ELR (cell line): ENCODE measurements at regions not wholly inside any gene's neighbourhood (a gene's known extent, or its start where the extent isn't known, plus 50 kb on each side); places are given as distances from the start of the nearest gene placed in this dataset.
"Not testable (repeated sequence)": the region's sequence is repeated elsewhere in the genome, so short reads cannot be mapped to it uniquely, and the experiment has no call there.

Experiments used
- DNase-seq: peaks from one replicate; pipeline ENCODE4 v3.0.0-alpha.2; 2015; ENCODE audit warnings: low read depth

DNA sequence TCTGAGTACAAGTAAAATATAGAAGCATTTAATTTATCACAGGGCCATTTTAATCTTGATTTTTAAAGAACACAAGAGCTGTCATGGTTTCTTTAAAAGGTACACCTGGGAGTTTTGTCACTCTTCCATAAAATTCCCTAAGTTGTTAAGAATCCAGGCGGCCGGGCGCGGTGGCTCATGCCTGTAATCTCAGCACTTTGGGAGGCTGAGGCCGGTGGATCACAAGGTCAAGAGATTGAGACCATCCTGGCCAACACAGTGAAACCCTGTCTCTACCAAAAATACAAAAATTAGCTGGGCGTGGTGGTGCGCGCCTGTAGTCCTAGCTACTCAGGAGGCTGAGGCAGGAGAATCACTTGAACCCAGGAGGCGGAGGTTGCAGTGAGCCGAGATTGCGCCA lies 278.3 kb downstream of the PCDH17 start:
- DNase-seq: not testable (repeated sequence)

DNA sequence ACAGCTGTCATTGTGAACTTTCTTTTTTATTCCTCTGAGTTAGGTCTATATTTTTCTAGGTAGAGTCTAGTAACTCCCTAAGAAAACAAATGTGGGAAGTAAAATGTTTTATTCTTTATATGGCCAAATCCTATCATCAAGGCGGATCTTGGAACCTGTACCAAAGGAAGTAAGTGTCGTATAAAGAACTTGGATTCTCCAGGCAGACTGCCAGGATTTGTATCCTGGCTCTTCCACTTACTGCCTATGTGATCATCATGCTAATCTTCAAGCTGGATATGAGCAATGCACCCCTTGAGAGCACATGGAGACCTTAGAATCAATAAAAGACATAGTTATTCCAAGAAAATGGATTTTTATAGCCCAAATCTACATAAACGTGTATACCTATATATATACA lies 286.5 kb downstream of the PCDH17 start:
- DNase-seq: no peak

DNA sequence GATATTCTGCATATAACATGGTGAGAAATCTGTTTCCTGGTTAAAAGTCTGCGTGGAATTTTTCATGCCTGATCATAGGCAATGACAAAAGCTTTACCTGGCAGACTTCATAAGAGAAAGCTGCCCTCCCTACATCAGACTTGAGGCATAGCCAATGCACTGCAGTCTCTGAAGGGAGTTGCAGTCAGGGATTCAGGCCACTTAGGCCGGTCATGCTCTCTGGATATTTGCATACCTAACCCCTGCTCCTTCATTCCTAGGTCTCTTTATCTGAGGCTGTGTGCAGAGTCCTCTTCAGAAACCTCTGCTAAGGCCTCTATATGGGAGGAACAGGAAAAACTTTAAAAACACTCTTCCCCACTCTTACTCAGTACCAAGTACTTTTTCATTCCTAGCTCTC lies 287.4 kb downstream of the PCDH17 start:
- no peak for DNase-seq

DNA sequence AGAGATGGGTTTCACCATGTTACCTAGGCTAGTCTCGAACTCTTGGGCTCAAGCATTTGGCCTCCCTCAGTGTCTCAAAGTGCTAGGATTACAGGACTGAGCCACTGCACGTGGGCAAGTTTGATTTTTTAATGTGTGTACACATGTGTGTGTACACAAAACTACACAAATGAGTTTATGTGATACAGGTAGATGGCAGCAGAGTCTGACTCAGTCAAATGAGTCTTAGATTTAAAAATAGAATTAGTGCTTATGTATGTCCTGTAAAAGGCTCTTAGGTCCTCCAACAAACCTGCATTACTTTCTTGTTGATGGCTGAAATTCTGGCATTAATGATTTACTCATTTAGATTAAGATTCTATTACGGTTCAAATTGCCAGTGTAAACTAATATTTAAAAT lies 293.7 kb downstream of the PCDH17 start:
- no peak for DNase-seq

DNA sequence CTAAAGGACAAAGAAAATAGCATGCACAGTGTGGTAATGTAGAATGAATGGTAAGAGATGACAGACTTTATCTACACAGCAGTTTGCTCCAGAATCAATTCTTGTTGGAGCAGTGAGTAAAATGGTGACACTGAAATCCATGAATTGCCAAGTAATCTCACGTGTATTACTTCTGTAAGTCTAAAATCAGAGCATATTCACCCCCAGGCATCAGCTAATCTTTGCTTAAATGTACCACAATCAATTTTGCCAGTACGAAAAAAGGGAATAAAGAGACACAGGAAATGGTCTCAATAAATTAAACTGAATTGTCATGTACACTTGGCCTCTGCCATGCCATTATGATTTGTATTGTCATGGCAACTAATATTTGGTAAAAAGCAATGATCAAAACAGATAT lies 294.2 kb downstream of the PCDH17 start:
- DNase-seq: no peak

DNA sequence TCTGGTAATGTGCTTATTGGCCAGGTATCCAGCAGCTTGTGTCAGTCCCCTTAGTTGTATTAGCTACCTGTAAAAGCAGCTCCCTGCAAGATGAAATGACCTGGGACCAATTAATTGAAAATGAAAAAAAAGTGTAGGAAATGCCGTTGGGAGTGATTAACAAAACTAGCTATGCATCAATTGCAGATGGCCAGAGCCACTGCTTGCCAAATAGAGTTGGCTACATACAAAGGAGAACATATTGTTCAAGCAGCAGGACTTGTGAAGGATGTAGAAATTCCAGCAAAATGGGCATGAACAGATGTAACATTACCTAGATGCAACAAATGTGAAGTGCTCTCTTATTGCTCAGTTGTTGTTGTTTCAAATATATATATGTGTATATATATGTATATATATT lies 300.5 kb downstream of the PCDH17 start:
- DNase-seq: no peak

DNA sequence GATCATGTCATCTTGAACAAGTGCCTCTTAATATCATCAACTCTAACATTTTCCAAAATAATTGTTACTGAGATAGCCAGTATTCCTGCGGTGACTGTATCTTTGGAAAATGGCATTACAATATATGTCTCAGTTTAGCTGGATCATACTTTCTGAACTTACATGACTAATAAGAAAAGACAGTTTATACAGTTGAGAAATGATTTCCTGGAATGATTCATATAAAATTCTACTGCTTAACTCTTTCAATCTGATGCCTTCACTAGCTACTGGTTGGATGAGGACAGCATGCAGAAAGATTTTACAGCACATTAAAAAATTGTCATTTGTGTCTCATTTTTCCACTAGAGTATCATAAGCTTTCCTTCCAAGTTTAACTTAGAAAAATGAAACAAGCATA lies 302.1 kb downstream of the PCDH17 start:
- DNase-seq: no peak

DNA sequence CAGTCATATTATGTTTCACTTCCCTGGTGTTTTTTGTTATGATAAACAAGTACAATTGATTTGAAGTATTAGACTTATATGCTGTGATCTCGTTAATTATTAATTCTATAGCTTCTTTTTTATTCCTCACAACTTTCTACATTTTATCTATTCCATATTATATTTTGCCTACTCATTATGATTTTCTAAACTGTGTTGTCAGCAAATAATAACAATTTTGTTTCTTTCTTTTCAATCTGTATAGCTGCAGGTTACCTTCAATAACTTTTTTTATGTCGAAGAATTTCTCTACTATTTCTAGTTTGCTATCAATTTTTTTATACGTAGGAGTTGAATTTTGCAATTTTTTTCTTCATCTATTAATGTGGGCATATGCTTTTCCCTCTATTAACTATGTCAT lies 304.4 kb downstream of the PCDH17 start:
- DNase-seq: no peak

DNA sequence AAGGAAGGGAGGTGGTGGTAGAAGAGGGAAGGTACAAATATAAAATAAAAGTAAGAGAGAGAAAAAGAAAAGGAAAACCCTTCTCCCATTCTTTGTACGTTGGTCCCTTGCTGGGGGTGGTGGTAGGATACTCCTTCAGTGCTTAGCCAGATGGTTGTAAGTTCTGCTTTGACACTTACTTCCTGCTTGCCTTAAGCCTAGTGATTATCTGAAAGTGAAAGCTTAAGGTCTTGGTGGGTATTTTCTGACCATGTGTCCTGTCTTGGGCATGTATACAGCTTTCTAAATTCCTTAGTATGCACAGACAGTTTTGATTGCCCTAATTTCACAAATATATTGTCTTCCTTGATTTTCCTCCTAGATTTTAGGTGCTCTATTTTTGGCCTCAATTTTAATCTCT lies 314.8 kb downstream of the PCDH17 start:
- no peak for DNase-seq

DNA sequence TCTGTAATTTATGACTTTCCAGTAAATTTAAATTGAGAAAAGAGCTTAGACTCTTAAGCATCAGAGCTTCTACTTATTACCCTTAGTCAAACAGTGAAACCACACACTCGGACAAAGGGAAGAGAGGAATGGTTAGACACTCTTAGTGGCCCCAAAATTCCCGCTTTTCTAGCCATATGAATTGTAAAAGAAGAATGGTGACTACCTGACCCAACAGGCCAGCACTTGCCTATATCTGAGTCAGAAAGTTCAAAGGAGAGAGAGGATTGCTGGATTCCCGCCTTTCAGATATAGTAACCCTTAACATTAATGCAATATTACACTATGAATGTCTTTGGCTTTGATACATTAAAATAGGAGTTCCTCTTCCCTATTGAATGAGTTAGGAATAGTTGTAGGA lies 317.3 kb downstream of the PCDH17 start:
- DNase-seq: no peak

DNA sequence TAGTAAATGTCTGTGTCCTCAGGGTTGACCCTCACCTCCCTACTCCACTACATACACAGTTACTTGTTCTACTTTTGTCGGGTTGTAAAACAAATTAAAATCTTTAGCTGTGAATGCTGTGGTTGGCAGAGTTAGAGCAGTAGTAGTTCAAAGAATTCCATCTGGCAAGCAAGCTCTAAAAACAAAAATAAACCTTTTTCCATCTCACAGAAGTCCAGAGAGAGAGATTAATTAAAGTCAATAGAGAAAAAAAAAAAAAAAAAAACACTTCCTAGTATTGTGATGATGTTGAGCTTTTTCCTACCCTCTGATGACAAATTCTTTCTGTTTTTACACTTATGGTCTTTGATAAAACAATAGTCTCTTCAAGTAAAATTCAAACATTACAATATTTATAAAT lies 338.4 kb downstream of the PCDH17 start:
- no peak for DNase-seq

DNA sequence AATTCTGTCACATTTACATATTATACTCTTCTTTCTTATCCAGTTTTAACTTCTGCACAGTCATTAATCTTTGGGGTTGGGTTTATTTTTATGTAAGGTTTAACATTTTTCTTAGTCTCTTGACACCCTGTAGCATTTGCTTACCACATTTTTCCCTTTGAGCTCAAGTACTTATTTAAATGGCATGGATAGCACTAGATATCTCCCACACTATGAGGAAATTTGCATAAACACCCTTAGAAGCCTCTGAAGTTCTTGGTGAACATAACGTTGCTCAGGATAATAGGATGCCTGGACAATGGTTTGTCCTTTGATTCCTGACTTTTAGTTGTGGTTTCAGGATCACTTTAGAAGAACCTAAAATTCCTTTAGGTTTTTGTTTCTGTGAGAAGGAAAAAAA lies 338.9 kb downstream of the PCDH17 start:
- no peak for DNase-seq

DNA sequence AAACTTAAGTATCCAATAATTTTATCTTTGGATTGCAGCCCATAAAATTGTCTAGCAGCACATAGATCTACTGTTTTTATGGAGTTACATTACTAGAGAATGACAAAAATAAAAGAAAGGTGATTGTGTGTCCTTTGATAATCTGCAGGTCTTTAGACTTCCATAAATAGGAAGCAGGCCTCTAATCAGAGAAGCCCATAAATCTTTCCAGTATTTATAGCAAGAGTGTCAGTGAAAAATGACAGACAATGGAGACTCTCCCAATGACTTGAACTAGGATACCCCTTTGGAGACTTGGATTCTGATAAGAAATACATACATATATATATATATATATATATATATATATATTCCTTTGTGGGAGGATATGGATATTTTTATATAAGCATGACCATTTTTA lies 351.2 kb downstream of the PCDH17 start:
- DNase-seq: no peak

DNA sequence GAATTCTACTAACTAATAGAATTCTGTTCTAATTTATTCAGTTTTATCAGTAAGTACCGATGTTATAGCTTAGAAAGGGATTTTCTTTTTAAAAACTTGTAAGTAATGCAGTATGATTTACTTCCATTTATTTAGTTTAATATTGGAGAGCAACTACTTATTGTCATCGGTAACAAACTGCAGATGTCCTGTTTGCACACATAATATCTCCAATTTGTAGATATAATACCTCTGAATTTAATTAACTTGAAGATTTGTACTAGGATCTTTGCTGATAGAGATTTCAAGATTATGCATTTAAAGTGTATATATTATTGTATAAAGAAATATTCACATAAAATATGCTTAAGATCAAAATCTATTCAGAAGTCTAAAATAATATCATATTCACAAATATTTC lies 356.7 kb downstream of the PCDH17 start:
- DNase-seq: no peak

DNA sequence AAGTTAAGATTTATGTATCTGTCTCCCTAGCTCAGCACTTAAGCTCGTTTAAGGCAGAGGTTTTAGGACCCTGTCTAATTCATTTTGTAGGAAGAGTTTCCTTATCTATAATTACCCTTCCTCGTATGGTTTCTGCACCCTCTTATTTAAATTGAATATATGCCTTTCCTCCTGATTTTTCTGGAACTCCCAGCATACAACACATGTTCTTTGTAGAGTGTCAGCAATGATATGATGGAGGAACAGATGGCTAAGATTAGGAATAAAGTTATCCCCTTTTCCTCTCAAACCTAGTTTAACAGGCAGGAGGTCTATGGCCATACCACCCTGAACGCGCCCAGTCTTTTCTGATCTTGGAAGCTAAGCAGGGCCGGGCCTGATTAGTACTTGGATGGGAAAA lies 359.5 kb downstream of the PCDH17 start:
- no peak for DNase-seq

DNA sequence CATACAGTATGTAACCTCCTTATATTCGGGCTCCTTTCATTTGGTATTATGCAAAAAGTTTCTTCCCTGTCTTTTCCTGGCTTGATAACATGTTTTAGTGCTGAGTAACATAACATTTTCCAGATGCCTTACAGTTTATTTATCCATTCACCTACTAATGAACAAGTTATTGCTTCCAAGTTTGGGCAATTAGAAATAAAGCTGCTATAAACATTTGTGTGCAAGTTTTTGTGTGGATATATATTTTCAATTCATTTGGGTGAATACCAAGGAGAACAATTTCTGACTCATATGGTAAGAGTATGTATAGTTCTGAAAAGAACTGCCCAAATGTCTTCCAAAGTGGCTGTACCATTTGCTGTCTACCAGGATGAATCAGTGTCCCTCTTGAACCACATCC lies 360.9 kb downstream of the PCDH17 start:
- no peak for DNase-seq

DNA sequence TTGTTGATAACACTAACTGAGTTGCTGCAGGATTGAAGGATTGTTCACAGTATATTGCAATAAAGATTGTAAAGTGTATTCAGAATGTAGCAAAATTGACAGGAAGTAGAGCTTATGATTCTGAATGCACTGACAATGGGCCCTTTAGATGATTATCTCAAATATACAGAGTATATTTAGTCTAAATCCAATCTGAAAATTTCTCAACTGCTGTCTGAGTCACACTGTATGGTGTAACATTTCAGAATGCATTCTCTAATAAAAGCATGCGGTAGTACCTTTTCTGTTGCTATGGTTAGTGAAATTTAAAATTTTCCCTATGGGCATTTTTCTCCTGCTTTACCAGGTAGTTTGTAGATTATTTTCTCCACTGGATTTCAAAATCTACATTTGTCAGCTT lies 365.2 kb downstream of the PCDH17 start:
- DNase-seq: no peak

DNA sequence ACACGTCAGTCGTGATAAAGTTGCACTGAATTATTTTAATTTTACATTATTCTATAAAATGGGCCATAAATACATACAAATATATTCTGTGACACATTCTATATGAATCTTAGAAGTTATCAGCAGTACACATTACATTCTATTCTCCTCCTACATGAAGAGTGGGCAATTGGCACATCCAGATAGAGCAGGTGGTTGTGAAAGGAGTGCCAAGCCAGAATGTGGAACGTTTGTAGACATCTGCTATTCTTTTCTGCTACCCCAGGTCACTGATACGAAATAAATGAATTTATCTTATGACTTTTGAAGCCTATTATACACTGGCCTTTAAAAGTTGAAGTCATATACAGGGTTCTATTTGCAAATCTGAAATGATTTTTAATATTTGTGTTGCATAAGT lies 373.2 kb downstream of the PCDH17 start:
- DNase-seq: no peak

DNA sequence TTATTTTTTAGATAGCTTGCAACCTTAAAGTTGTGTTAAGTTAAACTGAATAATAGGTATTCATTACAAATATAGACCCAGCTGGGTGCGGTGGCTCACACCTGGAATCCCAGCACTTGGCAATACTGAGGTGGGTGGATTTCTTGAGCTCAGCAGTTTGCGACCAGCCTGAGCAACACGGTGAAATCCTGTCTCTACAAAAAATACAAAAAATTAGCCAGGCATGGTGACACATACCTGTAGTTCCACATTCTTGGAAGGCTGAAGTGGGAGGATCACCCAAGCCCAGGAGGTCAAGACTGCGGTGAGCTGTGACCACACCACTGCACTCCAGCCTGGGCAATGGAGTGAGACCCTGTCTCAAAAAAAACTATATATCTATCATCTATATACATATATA lies 386.5 kb downstream of the PCDH17 start:
- no peak for DNase-seq

DNA sequence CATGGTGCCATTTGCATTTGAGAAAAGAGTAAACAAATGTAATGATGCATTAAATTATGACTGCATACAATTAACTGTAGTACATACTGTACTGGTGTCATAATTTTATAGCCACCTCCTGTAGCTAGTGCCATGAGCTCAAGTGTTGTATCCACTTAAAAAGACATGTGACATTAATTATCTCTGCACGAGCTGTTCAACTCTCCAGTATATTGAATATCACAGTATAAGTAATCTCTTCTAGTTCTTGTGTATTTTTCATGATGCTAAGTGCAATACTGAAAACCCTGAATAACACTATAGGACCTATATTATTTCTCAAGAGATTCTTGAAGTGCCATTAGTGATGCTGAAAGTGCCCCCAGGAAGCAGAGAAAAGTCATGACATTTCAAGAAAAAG lies 387.3 kb downstream of the PCDH17 start:
- no peak for DNase-seq

DNA sequence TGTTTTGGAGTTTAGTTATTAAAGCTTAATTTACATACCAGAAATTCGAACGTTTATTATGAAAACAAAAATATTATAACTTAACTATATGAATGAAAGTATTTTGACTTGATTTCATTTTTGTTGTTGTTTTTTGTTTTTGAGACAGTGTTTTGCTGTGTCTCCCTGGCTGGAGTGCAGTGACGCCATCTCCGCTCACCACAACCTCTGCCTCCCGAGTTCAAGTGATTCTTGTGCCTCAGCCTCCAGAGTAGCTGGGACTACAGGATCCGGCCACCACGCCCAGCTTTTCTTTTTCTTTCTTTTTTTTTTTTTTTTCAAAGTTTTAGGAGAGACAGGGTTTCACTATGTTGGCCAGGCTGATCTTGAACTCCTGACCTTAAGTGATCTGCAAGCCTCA lies 392.6 kb downstream of the PCDH17 start:
- no peak for DNase-seq

DNA sequence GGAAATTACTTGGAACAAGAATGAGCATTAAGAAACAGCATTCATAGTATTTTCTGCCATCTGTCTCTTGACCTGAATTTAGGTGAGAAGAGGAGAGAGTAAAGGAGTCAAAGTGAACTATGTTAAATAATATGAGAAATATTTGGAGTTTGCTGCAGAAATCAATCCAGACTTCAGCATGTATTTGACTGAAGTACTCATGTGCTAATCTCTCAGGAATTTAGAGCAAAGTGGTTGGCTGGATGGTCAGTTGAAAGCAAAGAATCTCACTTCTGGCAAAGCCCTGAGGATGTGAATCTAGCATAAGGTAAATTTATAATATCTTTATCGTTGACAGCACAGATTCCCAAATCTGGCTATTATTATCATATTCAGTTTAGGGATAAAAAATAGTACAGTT lies 394.3 kb downstream of the PCDH17 start:
- no peak for DNase-seq

DNA sequence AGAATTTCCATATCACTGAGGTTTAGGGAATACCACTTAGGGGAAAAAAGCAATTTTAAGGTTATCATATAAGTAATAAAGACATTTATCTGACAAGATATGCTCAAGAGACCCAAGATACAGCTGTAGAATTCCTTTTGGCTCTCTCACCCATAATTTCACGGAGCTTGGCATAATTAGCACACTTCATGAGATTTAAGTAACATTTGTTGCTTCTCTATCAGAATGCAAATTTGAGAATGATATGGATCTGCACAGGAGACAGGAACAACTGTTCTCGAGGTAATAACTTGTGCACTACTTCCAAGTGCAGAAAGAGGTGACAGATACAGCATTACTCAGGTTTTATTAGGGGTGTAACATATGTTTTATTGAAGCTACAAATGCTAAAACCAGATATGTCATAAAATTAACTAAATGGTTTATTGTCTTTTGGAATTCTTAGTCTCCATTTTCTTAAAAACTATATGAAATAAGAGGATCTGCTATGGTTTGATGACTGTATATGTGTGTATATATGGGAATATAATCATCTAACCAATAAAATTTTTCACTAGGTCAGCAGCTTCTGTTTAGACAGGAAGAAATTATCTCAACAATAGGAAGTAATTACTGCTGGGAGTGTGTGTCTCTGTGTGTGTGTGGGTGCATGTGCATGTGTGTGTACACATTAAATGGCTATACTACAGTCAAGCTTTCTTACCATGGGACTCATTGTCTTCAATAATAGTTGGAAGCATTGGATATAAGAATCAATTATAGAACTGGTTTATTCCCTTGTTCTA lies 401.3 kb downstream of the PCDH17 start:
- no peak for DNase-seq

DNA sequence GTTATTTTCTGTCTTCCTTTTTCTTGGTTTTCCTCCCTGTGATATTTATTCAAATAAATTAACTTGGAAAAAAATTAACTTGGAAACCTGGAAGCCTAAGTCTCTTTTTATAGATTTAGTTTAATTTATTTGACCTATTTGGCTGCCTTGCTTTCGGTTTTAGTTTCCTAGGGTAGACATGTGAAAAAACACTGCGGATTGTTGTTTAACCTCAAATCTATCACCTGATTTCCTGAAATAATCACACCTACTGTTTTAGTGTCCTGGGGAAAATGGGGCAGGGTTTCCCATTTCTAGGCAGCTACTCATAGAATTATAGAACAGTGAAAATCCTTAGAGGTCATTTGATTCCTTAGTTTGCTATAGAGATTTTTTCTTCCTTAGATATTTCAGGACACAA lies 412.4 kb downstream of the PCDH17 start:
- DNase-seq: no peak

DNA sequence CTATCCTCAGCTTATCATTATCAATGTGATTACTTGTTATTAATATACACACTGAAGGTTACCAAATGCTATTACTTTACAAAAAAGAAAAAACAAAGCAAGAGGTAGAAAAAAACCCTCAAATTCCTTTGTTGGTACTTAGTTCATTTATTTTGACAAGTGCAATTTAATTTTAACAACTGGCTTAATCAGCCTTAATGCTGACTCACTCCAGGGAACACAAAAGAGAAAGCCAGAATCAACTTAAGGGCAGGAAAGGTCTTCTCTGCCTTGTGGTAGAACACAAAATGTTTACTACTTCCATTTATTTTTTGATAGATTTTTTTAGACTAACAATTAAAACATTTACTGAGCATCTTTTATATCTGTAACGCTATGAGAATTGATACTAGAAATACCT lies 417.1 kb downstream of the PCDH17 start:
- DNase-seq: no peak
